HG03469 (cell line): ENCODE measurements at regions not wholly inside any gene's neighbourhood (a gene's known extent, or its start where the extent isn't known, plus 50 kb on each side); places are given as distances from the start of the nearest gene placed in this dataset.
"Not testable (repeated sequence)": the region's sequence is repeated elsewhere in the genome, so short reads cannot be mapped to it uniquely, and the experiment has no call there.

Experiments
- ATAC-seq: cut with Tn5 transposase; IDR thresholded peaks from one replicate; pipeline ENCODE4 v1.9.1; 2021; ENCODE audit warnings: mild to moderate bottlenecking, moderate library complexity, moderate number of reproducible peaks; ENCODE audit not compliant: unreplicated experiment

- no peak for ATAC-seq
These were observed 464.0 kb upstream of the CCDC54 start for GRCh38 chr3:106913111-106913698.

DNA sequence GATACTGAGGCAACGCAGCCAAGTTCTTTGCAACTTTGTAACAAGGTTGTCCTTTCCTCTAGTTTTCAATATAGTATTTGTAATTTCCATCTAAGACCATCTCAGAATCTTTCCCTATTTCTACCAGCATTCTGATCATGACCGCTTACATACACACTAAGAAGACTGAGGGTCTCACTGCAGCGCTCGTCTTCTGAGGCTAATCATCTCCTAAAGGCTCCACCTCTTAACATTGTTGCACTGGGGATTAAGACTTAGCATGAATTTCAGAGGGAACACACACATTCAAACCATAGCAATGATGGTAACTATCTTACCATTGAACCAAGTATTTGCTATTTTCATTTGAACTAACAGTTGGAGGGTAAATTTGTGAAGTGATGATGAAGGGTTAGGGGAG is 463.3 kb upstream of the CCDC54 start:
- no peak for ATAC-seq

GRCh38 chr3:106920609-106921008 is 456.6 kb upstream of the CCDC54 start:
- ATAC-seq: no peak

GRCh38 chr3:106929081-106929480 is 448.2 kb upstream of the CCDC54 start:
- ATAC-seq: no peak

GRCh38 chr3:106930086-106930485 is 447.2 kb upstream of the CCDC54 start:
- no peak for ATAC-seq

GRCh38 chr3:106931904-106932303 is 445.3 kb upstream of the CCDC54 start:
- ATAC-seq: no peak

DNA sequence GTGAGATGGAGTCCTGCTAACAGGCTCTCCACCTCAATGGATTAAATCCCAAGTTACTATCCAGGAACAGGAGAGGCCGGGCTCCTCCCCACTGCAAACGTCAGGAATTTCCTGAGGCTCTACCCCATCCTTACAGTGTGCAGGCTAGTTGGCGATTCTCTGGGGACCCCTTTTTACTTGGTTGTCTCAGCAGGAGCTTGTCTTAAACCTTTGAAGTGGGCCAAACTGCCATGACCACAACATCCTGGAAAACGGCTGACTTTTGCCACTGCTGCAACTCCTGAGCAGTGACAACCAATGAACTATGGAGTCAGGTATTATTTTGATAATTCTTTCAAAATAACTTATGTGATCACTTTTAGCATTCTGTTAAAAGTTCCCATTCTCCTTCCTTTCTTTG is 440.9 kb upstream of the CCDC54 start:
- ATAC-seq: no peak

DNA sequence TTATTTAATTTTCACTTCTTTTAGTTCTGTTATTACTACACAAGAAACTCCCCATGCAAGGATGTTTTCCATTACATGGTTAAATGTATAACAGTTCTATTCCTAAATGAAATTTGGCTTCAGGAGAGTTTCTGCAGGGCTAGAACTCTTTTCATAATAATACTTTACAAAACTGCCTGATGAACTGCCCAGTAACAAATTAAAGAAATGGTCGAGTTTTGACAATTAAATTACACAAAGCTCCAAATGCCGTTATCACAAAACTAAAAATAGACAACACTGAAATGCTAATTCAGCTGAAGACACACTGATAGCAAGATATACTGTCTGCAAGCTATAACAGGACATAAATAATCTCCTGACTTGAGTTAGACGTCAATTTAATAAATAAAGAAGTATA is 435.2 kb upstream of the CCDC54 start:
- ATAC-seq: no peak

GRCh38 chr3:106943071-106943470 is 434.2 kb upstream of the CCDC54 start:
- ATAC-seq: no peak

GRCh38 chr3:106945435-106945834 is 431.8 kb upstream of the CCDC54 start:
- no peak for ATAC-seq

GRCh38 chr3:106946866-106947265 is 430.4 kb upstream of the CCDC54 start:
- ATAC-seq: no peak

DNA sequence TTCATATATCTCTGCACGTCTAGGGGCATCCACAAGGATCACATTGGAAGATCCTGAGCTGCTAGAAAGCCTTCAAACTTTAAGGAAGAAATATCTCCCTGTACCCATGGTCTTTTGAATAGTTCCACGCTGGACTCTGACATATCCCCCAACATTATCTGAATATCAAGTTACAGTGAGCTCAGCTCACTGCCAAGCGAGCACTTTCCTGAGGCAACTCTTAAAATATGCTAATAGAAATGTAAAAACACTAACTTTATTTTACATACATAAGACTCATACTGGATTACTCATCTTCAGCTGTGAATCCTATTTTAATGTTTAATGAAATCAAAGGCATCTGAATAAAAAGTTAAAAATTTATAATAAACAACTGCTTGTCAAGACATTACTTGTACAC is 420.2 kb upstream of the CCDC54 start:
- ATAC-seq: no peak

- ATAC-seq: no peak
These were observed 414.2 kb upstream of the CCDC54 start for GRCh38 chr3:106962993-106963392.

GRCh38 chr3:106963442-106963841 is 413.8 kb upstream of the CCDC54 start:
- ATAC-seq: no peak

GRCh38 chr3:106965307-106965706 is 411.9 kb upstream of the CCDC54 start:
- no peak for ATAC-seq

DNA sequence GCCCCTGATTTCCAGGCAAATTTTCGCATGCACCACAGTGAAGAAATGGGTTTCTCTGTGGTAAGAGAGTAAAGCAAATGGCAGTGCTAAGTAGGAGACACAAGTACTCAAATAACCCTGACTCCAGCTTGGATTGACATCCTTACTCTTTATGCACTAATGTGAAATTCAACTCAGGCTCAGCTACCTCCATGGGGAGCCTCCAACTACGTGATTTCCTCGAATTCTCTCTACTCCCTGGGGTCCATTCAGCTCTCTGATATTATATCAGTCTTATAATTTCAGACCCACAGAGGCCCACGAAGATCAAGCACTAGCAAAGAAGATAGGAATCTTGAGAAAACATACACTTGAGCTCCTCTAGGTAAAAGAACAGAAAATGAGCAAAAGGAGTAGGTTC is 407.6 kb upstream of the CCDC54 start:
- ATAC-seq: no peak

DNA sequence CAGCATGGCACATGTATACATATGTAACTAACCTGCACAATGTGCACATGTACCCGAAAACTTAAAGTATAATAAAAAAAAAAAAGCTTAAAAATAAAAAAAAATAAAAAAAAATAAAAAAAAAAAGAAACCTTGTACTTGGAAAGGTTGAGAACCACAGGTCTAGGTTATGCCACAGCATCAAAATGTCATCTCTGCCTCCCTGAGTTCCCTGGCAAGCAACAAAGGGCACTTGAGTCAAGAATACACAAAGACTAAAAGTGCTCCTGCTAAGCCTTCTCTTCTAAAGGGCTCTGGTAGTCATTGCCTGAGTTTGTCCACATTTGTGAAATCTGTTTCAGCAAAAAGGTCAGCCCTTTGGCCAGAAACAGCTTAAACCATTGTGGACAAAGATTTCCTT is 395.8 kb upstream of the CCDC54 start:
- ATAC-seq: no peak

- ATAC-seq: no peak
These were observed 391.5 kb upstream of the CCDC54 start for GRCh38 chr3:106985721-106986120.

GRCh38 chr3:106998841-106999682 is 378.2 kb upstream of the CCDC54 start:
- not testable (repeated sequence) for ATAC-seq

DNA sequence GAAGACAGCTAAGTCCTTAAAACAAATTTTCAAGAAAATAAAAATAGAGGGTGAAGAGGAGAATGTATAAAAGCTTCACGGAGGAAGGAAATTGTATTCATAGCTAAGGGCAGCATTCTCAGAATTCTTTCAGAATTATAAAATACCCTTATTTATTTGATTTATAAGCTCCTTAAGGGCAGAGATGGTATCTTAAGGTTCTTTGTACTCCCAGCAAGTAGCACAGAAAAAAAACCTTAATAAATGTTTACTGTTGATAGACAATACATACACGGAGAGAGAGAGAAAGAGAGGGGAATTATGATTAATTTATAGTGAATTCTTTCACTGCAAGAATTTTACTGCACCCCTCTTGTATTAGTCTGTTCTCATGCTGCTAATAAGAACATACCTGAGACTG is 375.6 kb upstream of the CCDC54 start:
- no peak for ATAC-seq

- not testable (repeated sequence) for ATAC-seq
These were observed 371.9 kb upstream of the CCDC54 start for GRCh38 chr3:107005352-107005751.

GRCh38 chr3:107008213-107008612 is 369.0 kb upstream of the CCDC54 start:
- ATAC-seq: no peak

DNA sequence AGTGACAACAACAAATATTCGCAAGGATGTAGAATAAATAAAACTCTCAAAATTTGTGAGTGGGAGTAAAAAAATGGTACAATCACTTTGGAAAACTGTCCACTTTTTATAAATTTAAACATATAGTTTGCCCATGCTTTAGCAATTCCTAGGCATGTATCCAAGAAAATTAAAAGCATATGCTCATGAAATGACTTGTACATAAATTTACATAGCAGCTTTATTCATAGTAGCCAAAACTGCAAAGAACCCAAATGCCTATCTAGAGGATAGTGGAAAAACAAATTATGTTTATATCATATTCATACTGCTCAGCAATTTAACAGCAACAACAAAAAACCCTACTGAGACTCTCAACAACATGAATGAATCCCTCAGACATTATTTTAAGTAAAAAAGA is 363.6 kb upstream of the CCDC54 start:
- no peak for ATAC-seq
